GM13976 (cell line): ENCODE measurements at regions not wholly inside any gene's neighbourhood (a gene's known extent, or its start where the extent isn't known, plus 50 kb on each side); places are given as distances from the start of the nearest gene placed in this dataset.

Experiments used
- DNase-seq: peaks from one replicate; pipeline ENCODE4 v3.0.0; 2012; ENCODE audit warnings: low spot score
- in situ Hi-C: fragments of 300-500 bp; cut with MboI; formaldehyde crosslinking; loops from one replicate; pipeline ENCODE4 v1.12.0; 2022; ENCODE audit warnings: low sequenced_read_pairs, mixed read lengths, inconsistent platforms; ENCODE audit not compliant: unreplicated experiment
- TF ChIP-seq, protein P1 (sequence below): IDR thresholded peaks from 2 replicates; pipeline ENCODE4 v1.5.1; 2012; ENCODE audit warnings: borderline replicate concordance, mild to moderate bottlenecking; ENCODE audit not compliant: insufficient read depth; ENCODE audit errors: extremely low read depth, missing control alignments, control extremely low read depth

DNA sequence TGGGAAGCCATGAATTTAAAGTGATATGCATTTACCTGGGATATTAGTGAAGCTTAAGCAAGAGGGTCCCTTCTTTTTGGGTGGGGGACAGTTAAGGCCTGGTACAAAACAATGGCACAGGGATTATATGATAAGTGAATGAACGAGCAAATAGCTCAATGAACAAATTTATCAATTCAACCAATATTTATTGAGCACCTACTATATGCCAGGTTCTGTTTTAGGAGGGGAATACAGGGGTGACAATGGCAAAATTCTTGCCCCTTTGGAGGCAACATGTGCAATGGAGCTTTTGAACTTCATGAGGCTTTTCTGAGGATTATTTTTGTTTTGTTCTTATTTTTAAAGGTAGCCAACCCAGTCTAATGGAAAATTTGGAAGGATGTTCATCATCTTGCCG is 68.2 kb downstream of the FOXD2 start:
- DNase-seq, result no peak
- TF ChIP-seq, protein P1, sequence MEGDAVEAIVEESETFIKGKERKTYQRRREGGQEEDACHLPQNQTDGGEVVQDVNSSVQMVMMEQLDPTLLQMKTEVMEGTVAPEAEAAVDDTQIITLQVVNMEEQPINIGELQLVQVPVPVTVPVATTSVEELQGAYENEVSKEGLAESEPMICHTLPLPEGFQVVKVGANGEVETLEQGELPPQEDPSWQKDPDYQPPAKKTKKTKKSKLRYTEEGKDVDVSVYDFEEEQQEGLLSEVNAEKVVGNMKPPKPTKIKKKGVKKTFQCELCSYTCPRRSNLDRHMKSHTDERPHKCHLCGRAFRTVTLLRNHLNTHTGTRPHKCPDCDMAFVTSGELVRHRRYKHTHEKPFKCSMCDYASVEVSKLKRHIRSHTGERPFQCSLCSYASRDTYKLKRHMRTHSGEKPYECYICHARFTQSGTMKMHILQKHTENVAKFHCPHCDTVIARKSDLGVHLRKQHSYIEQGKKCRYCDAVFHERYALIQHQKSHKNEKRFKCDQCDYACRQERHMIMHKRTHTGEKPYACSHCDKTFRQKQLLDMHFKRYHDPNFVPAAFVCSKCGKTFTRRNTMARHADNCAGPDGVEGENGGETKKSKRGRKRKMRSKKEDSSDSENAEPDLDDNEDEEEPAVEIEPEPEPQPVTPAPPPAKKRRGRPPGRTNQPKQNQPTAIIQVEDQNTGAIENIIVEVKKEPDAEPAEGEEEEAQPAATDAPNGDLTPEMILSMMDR, result no peak
- in situ Hi-C loops, result no loop called here

DNA sequence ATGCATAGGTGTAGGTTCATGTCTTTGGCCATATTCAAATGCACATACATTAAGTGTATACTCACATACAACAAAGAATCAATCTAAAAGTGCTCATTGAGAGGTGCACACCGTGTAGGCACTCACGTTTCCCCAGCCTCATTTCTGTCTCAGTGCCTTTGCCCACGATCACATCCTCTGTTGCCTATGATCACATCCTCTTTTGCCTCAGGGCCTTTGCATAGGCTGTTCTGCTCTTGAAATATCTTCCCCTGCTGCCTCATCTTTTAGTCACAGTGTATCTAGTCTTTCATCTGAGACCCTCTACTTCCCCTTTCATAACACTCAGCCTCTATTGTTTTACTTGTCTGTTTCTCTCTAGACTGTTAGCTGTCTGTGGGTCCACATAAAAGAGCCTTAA is 69.3 kb downstream of the FOXD2 start:
- in situ Hi-C loops, result no loop called here
- DNase-seq, result no peak
- TF ChIP-seq, protein P1, result no peak

DNA sequence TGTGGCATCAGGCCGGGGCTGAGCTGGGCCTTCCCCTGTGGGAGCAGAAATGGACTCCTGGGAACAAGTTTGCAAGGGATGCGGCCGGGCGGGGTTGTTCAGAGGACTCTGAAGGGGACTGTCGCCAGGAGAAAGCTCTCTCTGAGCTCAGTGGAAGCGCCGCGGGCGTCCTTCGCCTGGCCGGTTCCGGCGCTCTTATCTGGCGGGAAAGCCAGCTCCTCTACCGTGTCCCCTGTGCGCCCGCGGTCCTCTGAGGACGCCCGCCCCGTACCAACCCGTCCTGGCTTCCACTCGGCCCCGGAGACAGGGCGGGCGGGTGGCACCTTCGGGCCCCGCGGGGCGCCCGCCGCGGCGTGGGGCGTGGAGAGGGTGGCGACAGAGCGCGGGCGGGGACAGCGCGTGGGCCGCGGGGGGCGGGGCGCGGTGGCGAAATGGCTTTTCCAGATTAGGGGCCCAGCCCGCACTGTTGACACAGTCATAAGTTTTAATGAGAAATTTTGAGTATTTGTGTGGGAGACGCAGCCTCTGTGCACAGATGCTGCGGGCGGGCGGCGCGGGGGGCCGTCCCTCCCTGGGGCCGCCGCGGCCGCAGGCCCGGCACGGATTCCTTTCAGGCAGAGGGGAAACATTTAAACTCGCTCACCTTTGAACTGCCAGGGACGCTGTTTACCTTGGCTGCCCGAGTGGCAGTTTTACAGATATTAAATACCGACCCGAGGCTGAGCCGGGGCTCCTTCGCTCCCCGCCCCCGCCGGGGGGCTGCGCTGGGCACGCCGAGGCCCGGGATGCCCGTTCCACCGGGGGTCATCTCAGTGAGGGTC is 70.2 kb downstream of the FOXD2 start:
- TF ChIP-seq, protein P1, result no peak
- in situ Hi-C loops, result no loop called here
- peak; percentile 54 for DNase-seq

DNA sequence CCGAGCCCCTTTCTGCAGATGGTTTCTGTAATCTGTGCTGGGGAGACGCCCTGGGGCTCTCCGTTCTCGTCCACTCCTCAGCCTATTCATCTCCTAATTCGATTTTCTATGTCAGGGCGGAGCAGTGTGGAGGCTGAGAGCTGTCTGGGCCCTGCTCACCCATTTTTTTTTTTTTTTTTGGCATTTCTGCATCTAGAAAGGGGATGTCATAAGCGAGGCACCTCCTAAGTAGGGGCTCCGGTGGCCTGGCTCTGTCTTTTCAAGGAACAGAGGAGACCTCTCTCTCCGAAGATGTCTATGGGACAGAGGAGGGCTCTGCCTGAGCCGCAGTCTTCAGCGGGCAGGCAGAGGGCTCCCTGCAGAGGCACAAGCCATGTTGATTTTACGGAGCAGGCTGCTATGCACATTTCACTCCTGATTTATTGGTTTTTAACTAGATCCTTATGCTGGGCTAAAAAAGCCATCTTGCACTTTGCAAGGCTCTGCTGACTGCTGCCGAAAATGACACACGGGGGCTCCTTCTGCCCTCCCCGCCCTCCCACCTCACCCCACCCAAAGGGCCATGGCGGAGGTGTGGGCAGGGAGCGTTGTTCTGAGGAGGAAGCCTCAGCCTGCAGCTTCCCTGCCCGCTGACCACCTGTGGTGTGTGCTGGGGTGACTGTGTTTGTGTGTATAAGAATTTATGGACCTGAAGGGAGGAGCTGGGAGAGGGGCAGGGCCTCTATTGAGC is 71.0 kb downstream of the FOXD2 start:
- TF ChIP-seq, protein P1, result no peak
- DNase-seq, result peak; percentile 29
- in situ Hi-C loops, result no loop called here

DNA sequence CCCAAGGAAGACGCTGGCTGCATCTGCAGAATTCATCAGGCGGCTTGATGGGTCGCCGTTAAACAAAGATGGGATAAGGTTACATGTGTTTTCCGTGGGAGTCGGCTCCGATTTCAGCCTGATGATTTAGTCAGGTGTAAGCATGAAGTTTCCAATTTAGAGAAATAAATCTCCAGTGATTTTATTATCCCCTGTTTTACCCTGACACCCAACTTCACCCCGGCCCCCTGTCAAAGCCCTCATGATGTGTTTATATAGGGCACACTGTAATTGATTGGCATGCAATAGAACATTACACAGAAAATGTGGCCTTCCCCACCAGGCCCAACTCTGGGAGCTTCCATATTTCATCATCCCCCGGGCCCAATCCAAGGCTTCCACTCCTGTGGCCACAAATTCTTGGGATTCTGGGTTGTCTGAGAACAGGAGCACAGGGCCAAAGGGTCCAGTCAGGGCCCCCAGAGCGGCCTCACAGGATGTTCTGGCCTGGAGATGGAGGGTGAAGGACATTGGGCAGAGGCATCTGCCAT is 72.5 kb downstream of the FOXD2 start:
- DNase-seq, result no peak
- TF ChIP-seq, protein P1, result no peak
- in situ Hi-C loops, result no loop called here

DNA sequence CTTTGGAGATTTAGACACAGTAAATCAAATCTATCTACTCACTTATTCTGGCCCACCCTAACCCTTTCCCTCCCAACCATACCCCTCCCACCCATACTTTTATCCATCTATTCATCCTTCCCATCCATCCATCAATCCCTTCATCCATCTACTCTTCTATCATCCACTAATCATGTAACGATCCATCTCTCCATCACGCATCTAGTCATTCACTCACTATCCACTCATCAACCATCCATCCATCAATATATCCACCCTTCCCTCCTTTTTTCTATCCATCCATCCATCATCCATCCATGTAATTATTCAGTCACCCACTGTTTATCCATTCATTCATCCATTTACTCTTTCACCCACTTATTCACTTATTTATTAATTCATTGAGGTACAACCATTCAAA is 74.0 kb downstream of the FOXD2 start:
- TF ChIP-seq, protein P1, result no peak
- no peak for DNase-seq
- in situ Hi-C loops, result no loop called here
